ENCODE measurements at regions not wholly inside any gene's neighbourhood (a gene's known extent, or its start where the extent isn't known, plus 50 kb on each side); places are given as distances from the start of the nearest gene placed in this dataset.
"Not testable (repeated sequence)": the region's sequence is repeated elsewhere in the genome, so short reads cannot be mapped to it uniquely, and the experiment has no call there.

DNA sequence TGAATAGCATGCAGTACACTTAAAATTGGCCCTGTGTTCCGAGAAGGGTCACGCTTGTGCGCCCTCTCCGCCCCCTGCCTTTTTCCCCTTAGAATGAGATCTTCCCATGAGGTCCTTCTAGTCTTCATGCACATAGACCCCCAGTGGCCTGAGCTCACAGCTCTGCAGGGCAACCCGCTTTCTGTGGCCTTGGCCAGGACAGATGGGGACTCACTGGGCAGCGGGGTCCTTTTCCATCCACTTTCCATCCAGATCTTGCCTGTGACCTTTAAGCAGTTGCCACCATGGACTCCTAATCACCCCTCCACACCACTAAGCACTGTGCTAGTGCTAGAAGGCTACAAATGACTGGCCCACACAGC lies 244.4 kb downstream of the UACA start:
- peaks cover 13% of the 10 kb centered on the region for H3K4me1 Mint-ChIP-seq (ENCODE audit: low read depth)
- H3K36me3 Mint-ChIP-seq (ENCODE audit: low read depth): no peaks in the 10 kb centered on the region
- H3K9me3 Mint-ChIP-seq: no peaks in the 10 kb centered on the region
- no peak overlapping the region for H3K27ac Mint-ChIP-seq
- H3K4me3 Mint-ChIP-seq: no peak overlapping the region
- intact Hi-C loops (cut with micrococcal nuclease): no loop called here
- peaks cover 54% of the 10 kb centered on the region for H3K27me3 Mint-ChIP-seq

DNA sequence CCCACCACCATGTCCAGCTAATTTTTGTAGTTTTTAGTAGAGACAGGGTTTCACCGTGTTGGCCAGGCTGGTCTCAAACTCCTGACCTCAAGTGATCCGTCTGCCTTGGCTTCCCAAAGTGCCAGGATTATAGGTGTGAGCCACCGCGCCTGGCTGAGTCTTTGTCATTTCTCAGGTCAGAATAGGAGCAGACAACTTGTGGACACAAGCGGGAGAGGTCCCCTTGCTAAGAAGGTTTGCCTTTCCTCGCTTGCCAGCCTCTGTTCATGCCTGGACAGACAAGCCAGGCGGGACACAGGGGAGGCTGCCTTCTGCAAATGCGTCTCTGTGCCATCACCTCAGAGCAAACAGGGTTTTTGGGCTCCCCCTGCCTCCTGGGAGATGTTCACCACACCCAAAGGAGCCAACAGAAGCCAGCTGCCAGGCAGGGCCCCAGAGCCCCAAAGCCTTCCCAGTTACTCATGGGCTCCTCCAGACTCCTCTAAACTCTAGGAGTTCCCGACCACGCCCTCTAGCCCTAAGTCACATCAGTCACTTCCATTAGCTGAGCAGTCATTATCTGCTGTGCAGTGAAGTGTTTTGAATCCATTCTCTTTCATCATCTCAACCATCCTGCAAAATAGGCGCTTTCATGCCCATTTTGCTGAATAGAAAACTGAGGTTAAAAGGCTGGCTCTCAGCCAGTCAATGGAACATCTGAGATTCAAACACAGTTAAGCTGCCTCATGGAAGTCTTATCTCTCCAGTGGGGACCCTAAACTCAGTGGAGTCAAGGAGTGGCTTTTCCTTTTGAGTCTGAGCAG lies 245.0 kb downstream of the UACA start:
- Mint-ChIP-seq H3K36me3 (ENCODE audit: low read depth) (no peaks in the 10 kb centered on the region), H3K27me3 (peaks cover 54% of the 10 kb centered on the region), H3K9me3 (no peaks in the 10 kb centered on the region), H3K4me3 (no peak overlapping the region), H3K4me1 (ENCODE audit: low read depth) (peaks cover 16% of the 10 kb centered on the region), H3K27ac (peak overlapping the region; percentile 27)
- intact Hi-C loops (cut with micrococcal nuclease): no loop called here

DNA sequence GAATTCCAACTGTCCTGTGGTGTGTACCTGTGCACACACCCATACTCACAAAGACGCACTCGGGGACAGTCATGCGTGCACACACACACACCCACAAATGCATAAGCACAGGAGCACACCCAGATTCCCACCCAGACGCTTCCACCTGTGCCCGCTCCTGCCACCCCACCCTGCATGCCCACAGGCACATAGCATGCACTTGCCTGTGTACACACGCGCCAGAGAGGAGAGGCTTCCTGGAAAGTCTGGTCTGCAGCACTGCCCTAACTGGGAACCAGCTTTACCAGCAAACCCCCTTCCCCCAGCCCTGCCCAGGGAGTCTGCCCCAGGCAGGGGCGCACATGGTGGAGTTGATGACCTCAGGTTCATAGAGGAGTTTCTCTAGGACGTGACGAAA lies 246.2 kb downstream of the UACA start:
- peaks cover 21% of the 10 kb centered on the region for H3K4me1 Mint-ChIP-seq (ENCODE audit: low read depth)
- intact Hi-C loops (cut with micrococcal nuclease): no loop called here
- no peaks in the 10 kb centered on the region for H3K36me3 Mint-ChIP-seq (ENCODE audit: low read depth)
- H3K4me3 Mint-ChIP-seq: no peak overlapping the region
- H3K9me3 Mint-ChIP-seq: no peaks in the 10 kb centered on the region
- H3K27ac Mint-ChIP-seq: no peak overlapping the region
- peaks cover 51% of the 10 kb centered on the region for H3K27me3 Mint-ChIP-seq

- H3K9me3 Mint-ChIP-seq: no peaks in the 10 kb centered on the region
- H3K4me3 Mint-ChIP-seq: no peak overlapping the region
- H3K36me3 Mint-ChIP-seq (ENCODE audit: low read depth): no peaks in the 10 kb centered on the region
- no peak overlapping the region for H3K27ac Mint-ChIP-seq
- peaks cover 21% of the 10 kb centered on the region for H3K4me1 Mint-ChIP-seq (ENCODE audit: low read depth)
- intact Hi-C loops (cut with micrococcal nuclease): no loop called here
- H3K27me3 Mint-ChIP-seq: peaks cover 48% of the 10 kb centered on the region
These were observed 246.8 kb downstream of the UACA start for GRCh38 chr15:70516408-70517193.

DNA sequence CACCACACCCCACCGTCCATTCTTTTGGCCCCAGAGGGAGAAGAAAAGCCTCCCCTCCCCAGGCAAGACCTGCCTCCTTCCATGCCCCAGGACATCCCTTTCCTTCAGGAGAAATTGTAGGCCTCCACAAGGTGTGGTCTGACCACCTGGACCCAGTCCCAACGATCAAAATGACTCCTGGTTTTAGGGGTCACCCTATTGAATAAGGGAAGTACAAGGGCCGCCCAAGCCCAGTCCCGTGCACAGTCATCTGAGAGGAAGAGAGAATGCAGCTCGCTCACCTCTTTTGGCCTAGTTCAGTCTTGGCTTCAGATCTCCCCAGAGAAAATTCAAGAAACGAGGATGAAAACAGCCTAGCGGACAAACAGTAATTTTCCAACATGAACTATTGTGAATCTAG lies 249.1 kb downstream of the UACA start:
- Mint-ChIP-seq H3K9me3 (peaks cover 13% of the 10 kb centered on the region), H3K4me1 (ENCODE audit: low read depth) (peaks cover 36% of the 10 kb centered on the region), H3K4me3 (no peak overlapping the region), H3K27ac (peak overlapping the region; percentile 23), H3K36me3 (ENCODE audit: low read depth) (peaks cover 10% of the 10 kb centered on the region), H3K27me3 (peaks cover 41% of the 10 kb centered on the region)
- intact Hi-C loops (cut with micrococcal nuclease): loop anchor here (5.0 kb wide), 2 partner anchors 37 to 372 kb away; no protein-coding TSS in a partner anchor

GRCh38 chr15:70513819-70514218 lies 249.5 kb downstream of the UACA start:
- peaks cover 10% of the 10 kb centered on the region for H3K36me3 Mint-ChIP-seq (ENCODE audit: low read depth)
- peaks cover 13% of the 10 kb centered on the region for H3K9me3 Mint-ChIP-seq
- H3K27me3 Mint-ChIP-seq: peaks cover 37% of the 10 kb centered on the region
- H3K4me3 Mint-ChIP-seq: no peak overlapping the region
- H3K4me1 Mint-ChIP-seq (ENCODE audit: low read depth): peaks cover 40% of the 10 kb centered on the region
- H3K27ac Mint-ChIP-seq: peak overlapping the region; percentile 23
- intact Hi-C loops (cut with micrococcal nuclease): loop anchor here (2.0 to 5.0 kb wide), 3 partner anchors 37 to 372 kb away; no protein-coding TSS in a partner anchor

DNA sequence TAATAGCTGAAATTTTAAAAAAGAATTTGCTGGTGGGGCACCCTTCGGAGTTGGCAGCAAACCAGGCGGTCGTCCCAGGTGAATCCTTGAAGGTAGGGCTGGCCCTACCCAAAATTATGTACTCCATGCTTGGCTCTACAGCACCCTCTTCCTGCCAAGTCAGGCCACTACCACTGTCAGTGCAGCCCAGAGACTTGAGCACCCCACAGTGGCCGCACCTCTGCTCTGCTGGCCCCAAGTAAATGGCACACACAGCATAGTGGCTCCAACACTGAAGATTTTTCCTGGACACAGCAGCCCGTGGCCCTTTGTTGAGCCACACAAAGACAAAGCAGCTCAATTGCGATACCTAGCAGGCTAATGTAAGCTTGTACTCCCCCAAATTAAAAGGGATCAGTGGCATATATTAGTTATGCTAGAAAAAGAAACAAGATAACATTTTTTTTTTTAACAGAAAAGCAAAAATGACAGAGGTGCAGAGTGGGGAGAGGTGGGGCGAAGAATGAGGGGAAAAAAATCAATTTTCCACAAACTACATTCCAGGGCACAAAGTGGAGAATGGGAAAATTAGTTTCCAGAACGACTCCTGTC lies 250.5 kb downstream of the UACA start:
- Mint-ChIP-seq H3K9me3 (peaks cover 13% of the 10 kb centered on the region), H3K27me3 (peaks cover 28% of the 10 kb centered on the region), H3K36me3 (ENCODE audit: low read depth) (peaks cover 10% of the 10 kb centered on the region), H3K27ac (no peak overlapping the region), H3K4me3 (no peak overlapping the region), H3K4me1 (ENCODE audit: low read depth) (peaks cover 50% of the 10 kb centered on the region)
- intact Hi-C loops (cut with micrococcal nuclease): loop anchor here (1.0 to 5.0 kb wide), 4 partner anchors 21 to 371 kb away; no protein-coding TSS in a partner anchor

GRCh38 chr15:70511972-70512587 lies 251.3 kb downstream of the UACA start:
- Mint-ChIP-seq H3K9me3 (peaks cover 13% of the 10 kb centered on the region), H3K4me1 (ENCODE audit: low read depth) (peaks cover 55% of the 10 kb centered on the region), H3K27me3 (peaks cover 20% of the 10 kb centered on the region)
- H3K36me3 Mint-ChIP-seq (ENCODE audit: low read depth); H3K4me3 Mint-ChIP-seq; H3K27ac Mint-ChIP-seq: not testable (repeated sequence)
- intact Hi-C loops (cut with micrococcal nuclease): loop anchor here (1.0 to 5.0 kb wide), 4 partner anchors 20 to 370 kb away; no protein-coding TSS in a partner anchor

- intact Hi-C loops (cut with micrococcal nuclease): loop anchor here (5.0 kb wide), 2 partner anchors 33 to 368 kb away; no protein-coding TSS in a partner anchor
- H3K27ac Mint-ChIP-seq: no peak overlapping the region
- peaks cover 10% of the 10 kb centered on the region for H3K36me3 Mint-ChIP-seq (ENCODE audit: low read depth)
- no peak overlapping the region for H3K4me3 Mint-ChIP-seq
- H3K9me3 Mint-ChIP-seq: peaks cover 13% of the 10 kb centered on the region
- H3K27me3 Mint-ChIP-seq: peaks cover 19% of the 10 kb centered on the region
- H3K4me1 Mint-ChIP-seq (ENCODE audit: low read depth): peaks cover 70% of the 10 kb centered on the region
These were observed 252.9 kb downstream of the UACA start for GRCh38 chr15:70510433-70510832.

DNA sequence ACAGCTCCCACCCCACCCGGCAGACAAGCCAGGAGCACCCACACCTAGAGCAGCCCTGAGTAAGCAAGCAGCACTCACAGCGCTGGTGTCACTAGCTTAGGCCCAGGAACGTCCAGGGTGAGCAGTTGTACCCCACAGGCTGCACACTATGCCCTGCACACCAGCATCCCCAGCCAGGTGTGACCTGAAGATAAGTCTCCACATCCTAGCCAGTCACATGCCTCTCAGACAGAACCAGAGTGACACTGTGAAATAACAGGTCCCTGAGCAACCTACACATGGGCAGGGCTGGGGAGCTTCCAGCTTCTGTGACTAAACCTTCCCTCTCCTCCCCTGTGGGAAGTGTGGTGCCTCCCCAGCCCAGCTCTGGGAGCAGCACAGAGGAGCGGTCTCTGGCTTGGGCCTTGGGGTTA lies 253.6 kb downstream of the UACA start:
- Mint-ChIP-seq H3K4me1 (ENCODE audit: low read depth) (peaks cover 72% of the 10 kb centered on the region), H3K36me3 (ENCODE audit: low read depth) (peaks cover 10% of the 10 kb centered on the region)

DNA sequence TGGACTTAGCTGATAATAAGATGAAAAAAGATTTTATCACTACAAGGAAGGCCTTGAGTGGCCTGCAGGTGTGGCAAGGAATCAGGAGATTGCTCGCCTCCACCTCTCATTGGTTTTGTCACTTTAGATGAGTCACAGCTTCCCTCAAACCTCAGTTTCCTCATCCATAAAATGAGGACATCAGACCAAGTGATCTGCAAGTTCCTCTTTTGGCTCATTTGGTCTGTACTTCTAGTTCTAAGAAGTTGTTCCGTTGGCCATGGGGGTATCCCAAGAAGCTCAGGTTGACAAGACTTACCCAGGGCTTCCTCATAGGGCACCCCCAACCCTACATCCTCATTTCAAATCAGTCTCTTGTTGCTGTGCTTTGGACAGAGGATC lies 254.1 kb downstream of the UACA start:
- Mint-ChIP-seq H3K36me3 (ENCODE audit: low read depth) (peaks cover 10% of the 10 kb centered on the region), H3K9me3 (peaks cover 13% of the 10 kb centered on the region), H3K27ac (peak overlapping the region; percentile 96), H3K27me3 (peaks cover 12% of the 10 kb centered on the region), H3K4me1 (ENCODE audit: low read depth) (peaks cover 72% of the 10 kb centered on the region), H3K4me3 (peak overlapping the region; percentile 54)
- intact Hi-C loops (cut with micrococcal nuclease): loop anchor here (5.0 kb wide), 2 partner anchors 242 to 412 kb away; partner anchors contain the start of gene TLE3

More for the DNA sequence above, 253.6 kb downstream of the UACA start:
- Mint-ChIP-seq H3K27ac (peak overlapping the region; percentile 96), H3K27me3 (peaks cover 14% of the 10 kb centered on the region), H3K4me3 (no peak overlapping the region), H3K9me3 (peaks cover 13% of the 10 kb centered on the region)
- intact Hi-C loops (cut with micrococcal nuclease): loop anchor here (5.0 kb wide), 4 partner anchors 32 to 412 kb away; partner anchors contain the start of gene TLE3

GRCh38 chr15:70508561-70509281 lies 254.6 kb downstream of the UACA start:
- Mint-ChIP-seq H3K27ac (peak overlapping the region; percentile 96), H3K4me1 (ENCODE audit: low read depth) (peaks cover 72% of the 10 kb centered on the region), H3K9me3 (peaks cover 13% of the 10 kb centered on the region), H3K27me3 (peaks cover 6% of the 10 kb centered on the region), H3K4me3 (peak overlapping the region; percentile 54), H3K36me3 (ENCODE audit: low read depth) (peaks cover 10% of the 10 kb centered on the region)
- intact Hi-C loops (cut with micrococcal nuclease): loop anchor here (5.0 kb wide), 2 partner anchors 241 to 411 kb away; partner anchors contain the start of gene TLE3

All from dendritic cell treated with granulocyte-macrophage colony-stimulating factor and Interleukin-4, amounts not matched to agents 40 ng/mL and 50 ng/mL, for 4 days (primary cell).